KG1 (cell line): ENCODE measurements at regions not wholly inside any gene's neighbourhood (a gene's known extent, or its start where the extent isn't known, plus 50 kb on each side); places are given as distances from the start of the nearest gene placed in this dataset.
"Not testable (repeated sequence)": the region's sequence is repeated elsewhere in the genome, so short reads cannot be mapped to it uniquely, and the experiment has no call there.

Experiments
- DNase-seq: peaks from one replicate; lab custom pipeline; 2025; lab: John Stamatoyannopoulos, UW

DNA sequence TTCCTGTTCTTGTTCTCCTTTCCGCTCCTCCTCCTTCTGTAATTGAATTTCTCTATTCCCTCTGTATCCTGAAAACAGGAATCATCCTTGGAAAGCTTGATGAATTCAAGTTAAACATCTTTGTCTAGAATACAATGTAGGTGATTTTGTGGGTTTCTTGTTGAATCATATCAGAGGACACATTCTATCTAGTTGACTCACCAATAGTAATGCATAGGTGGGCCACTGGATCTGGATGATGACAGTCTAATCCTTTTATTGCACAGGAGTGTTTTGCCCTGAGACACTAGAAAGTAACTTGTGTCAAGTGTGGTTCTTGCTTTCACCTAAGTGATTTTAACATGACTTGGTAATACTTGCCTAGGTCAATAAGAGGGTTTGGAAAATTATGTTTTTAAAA is 164.3 kb downstream of the RFPL4B start:
- no peak for DNase-seq

- no peak for DNase-seq
Measured at GRCh38 chr6:112513175-112513574, 166.0 kb downstream of the RFPL4B start.

- no peak for DNase-seq
Measured at GRCh38 chr6:112522587-112522986, 175.5 kb downstream of the RFPL4B start.

DNA sequence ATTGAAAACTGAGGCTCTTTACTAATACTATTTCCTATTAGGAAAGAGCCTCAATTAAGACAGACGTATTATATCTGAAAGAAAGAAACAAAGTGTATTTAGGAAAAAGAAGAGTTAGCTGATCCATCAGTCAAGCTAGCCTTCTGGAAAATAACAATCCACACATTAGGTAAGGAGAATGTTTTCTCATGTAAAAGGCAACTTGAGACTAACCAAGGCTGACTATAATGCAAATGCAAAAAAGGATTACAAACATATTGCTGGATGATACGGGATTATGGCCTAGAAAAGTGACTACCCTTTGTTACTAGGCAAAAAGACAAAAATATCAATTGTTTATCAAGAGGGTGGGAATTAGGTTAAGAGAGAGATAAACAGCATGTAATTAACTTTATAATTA is 176.9 kb downstream of the RFPL4B start:
- DNase-seq: no peak

- no peak for DNase-seq
Measured at GRCh38 chr6:112525749-112526148, 178.6 kb downstream of the RFPL4B start.

DNA sequence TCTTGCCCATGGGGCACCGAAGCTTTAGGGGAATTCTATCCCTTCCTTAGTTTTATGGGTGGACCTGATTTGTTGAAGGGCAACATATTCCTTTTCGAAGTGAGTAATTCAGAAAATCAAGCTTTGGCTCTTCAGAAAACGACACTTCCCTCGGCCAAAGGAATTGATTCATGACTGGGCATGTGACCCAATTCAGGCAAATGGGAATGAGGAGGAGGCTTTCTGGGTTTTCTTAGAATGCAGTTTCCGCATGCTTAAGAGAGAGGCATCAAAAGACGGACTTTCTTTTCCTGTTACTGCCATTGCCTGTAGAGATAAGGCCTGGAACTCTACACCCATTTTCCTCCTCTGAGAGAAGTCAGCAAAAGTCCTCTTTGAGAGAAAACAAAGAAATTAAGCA is 179.5 kb downstream of the RFPL4B start:
- no peak for DNase-seq

DNA sequence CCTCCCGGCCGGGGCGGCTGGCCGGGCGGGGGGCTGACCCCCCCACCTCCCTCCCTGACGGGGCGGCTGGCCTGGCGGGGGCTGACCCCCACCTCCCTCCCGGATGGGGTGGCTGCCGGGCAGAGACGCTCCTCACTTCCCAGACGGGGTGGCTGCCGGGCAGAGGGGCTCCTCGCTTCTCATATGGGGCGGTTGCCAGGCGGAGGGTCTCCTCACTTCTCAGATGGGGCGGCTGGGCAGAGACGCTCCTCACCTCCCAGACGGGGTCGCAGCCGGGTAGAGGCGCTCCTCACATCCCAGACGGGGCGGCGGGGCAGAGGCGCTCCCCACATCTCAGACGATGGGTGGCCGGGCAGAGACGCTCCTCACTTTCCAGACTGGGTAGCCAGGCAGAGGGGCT is 181.2 kb downstream of the RFPL4B start:
- not testable (repeated sequence) for DNase-seq

- DNase-seq: no peak
Measured at GRCh38 chr6:112535816-112536215, 188.7 kb downstream of the RFPL4B start.

DNA sequence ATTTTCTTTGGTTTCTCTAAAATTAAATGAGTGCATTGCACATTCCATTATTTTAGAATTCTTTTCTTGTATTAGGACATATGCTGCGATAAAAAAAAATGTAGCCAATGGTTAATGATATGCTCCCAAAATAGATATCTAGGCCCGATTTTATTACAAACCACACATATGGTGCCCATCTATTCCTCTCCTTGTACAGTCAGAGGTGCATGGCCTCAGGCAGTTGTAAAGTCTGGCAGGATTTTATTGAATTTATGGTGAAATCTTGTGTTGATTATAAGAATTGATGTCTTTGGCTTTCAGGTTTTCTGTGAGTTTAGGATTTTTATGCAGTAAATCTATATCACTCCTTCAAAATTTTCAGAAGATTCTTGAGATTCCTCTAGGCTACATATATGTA is 192.2 kb downstream of the RFPL4B start:
- DNase-seq: no peak

GRCh38 chr6:112541847-112542246 is 194.7 kb downstream of the RFPL4B start:
- DNase-seq: not testable (repeated sequence)

GRCh38 chr6:112547321-112548085 is 200.4 kb downstream of the RFPL4B start:
- DNase-seq: not testable (repeated sequence)

DNA sequence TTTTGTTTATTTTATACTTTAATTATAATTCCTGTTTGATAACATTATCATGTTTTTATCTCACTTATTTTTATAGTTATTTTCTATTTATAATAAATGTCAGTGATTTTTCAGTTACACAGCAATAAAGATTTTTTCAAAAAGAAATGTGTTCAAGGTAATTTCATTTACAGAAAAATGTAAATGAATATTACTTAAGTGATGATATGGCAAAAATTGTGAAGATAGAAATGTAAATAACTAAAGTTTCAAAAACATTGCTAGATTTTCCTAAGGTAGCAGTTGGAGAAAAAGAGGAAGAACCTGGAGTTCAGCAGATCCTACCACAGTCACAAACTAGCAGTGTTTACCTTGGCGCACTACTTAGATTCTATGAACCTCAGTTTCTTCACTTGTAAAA is 202.6 kb downstream of the RFPL4B start:
- DNase-seq: no peak

DNA sequence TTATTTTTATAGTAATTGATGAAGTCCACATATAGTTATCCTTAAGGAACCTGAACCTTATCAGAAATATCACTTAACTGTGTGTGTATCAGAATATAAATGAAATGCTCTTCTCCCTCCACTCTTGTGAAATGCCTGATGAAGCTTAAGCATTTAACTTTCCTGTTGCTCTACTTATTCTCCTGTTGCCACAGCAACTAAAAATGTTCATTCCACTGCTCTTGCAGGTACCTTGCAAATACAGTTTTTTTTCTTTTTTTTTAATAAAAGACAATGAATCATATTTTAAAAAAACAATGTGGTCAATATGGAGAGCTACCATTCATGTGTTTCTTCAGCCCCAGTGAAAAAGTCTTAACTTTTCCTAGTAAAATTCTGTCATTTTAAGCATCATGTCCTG is 210.3 kb downstream of the RFPL4B start:
- DNase-seq: no peak

DNA sequence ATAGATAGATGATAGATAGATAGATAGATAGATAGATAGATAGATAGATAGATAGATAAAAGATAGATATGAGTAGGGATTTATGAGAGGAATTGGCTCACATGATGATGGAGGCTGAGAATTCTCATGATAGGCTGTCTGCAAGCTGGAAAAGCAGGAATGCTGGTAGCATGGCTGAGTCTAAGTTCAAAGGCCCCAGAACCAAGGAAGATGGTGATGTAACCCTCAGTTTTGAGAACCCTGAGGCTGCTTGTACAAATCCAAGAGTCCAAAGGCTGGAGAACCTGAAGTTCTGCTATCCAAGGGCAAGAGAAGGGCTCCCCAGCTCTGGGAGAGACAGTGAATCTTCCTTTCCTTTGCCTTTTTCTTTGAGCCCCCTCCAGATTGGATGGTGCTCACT is 210.8 kb downstream of the RFPL4B start:
- no peak for DNase-seq

- DNase-seq: no peak
Measured at GRCh38 chr6:112560651-112561050, 213.5 kb downstream of the RFPL4B start.

- no peak for DNase-seq
Measured at GRCh38 chr6:112562301-112563231, 215.4 kb downstream of the RFPL4B start.

DNA sequence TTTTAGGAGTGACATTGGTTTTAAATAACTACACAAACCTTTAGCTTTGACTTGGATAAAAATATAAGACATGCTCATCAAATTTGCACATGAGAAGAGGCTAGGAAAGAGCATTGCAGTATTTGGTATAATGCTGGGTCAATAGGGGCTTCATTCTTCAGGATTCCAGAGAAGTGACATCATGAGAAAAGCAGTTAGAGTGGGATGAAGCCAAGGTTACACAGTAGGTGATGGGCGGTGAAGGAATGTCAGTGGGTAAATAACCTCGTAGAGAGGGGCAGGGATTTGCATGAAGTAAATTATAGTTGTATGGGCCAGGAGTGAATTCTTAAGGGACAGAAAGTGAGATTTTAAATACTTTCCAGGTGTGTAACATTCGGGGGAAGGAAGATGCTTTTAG is 216.2 kb downstream of the RFPL4B start:
- DNase-seq: no peak

DNA sequence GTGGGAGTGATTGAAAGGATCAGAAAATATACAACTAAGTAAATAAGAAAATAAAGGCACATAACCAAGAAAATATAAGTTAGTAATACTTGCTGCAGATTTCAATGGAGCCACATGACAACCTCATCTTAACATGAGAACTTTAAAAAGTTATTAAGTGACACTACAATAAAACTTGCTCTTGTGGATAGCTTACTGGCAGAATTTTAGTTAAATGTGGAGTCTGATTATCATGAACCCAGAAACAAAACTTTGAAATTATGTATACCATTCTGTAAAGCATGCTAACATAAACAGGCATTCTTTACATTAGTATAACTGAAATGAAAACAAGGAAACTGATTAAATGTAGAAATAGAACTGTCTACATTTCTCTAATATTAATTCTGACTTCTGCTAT is 220.9 kb downstream of the RFPL4B start:
- no peak for DNase-seq

DNA sequence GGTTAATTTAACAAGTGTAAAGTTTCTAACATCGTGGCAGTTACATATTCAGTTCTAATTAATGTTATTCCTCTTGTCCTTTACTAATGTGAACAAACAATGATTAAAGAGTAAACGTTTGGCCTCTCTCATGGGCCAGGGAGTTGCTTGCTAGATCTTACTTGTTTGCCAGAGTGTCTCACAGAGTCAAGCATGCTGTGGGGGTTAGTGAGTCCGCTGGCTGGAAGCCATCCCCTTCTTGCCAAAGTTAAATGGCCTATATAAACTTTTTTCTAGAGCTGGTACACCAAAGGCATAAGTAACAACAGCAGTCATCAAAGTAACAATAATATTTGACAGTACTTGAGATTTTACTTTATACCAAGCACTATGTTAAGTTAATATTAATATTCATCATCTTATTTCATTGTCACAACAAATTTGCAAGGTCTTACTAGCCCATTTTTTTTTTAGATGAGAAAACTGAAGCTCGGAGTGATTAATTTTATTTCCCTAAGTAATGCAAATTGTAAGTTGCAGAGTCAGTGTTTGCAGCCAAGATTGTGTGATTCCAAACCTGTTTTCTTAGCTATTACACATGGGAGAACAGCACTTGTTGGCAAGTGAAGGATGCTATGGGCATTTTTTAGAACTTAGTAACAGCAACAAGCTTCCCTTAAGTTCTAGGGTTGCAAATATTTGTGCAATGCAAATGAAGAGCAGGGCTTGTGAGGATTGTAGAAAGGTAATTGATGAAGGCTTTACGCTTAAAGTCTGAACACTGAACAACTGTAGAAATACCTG is 224.5 kb downstream of the RFPL4B start:
- DNase-seq: no peak

DNA sequence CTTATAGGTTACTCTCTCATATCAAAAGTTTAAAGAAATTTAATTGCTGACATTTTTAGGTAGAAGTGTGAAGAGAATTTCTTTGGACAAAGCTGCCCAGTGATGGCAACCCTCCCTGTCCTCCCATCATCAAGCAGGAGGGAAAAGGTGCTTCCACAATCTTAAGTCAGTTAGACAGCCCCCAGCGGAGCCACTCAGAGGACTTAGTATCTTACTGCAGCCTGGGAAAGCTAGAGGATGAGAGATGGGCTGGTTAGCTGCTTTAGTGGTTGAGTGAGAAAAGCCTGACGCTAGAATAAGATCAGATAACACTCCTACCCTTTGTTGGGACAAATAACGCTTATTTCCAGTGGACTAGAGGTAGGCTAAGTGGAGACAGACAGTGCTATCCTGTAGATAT is 227.1 kb downstream of the RFPL4B start:
- no peak for DNase-seq

DNA sequence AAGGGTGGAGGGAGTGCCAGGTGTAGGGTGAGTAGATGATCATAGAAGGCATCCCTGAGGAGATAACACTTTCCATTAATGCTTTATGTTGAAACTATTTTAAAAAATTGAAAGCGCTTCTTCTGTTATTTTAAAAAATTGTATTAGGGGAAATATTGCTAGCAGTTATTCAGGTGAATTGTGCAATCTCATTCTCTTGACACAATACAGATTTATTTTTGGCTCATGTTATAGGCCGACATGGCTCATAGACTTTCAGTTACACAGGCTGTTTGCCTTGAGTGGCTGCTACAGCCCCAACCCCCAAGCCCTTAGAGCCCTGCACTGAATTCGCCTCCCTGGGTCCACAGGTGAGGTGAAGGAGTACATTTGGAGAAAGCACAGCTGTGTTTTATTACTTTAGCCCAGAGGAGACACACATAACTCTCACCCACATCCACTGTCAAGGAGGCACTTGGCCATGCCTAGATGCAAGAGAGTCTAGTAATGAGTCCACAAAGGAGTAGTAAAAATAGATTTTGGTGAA is 228.2 kb downstream of the RFPL4B start:
- DNase-seq: no peak

GRCh38 chr6:112576423-112576822 is 229.3 kb downstream of the RFPL4B start:
- no peak for DNase-seq
